SU-DHL-6 (cell line): ENCODE measurements at regions not wholly inside any gene's neighbourhood (a gene's known extent, or its start where the extent isn't known, plus 50 kb on each side); places are given as distances from the start of the nearest gene placed in this dataset.

Experiments
- H2AFZ ChIP-seq: fragments of 200-600 bp; sonication (generic); 2 replicates; pipeline ENCODE4 v1.6.1; 2014; ENCODE audit warnings: low read depth, mild to moderate bottlenecking, moderate library complexity, mixed read lengths, antibody characterized with exemption, low read length; ENCODE audit not compliant: severe bottlenecking
- H3F3A ChIP-seq: fragments of 200-600 bp; shearing (Covaris generic); 2 replicates; pipeline ENCODE4 v1.6.0; 2016; ENCODE audit warnings: antibody characterized with exemption, mild to moderate bottlenecking; ENCODE audit not compliant: insufficient read depth
- H3K27ac ChIP-seq: fragments of 200-600 bp; sonication (generic); 2 replicates; pipeline ENCODE4 v1.5.1; 2016; ENCODE audit warnings: low read depth, mild to moderate bottlenecking, low read length, moderate library complexity, mixed read lengths
- H3K27me3 ChIP-seq: fragments of 200-600 bp; sonication (generic), shearing (Covaris generic); 2 replicates; pipeline ENCODE4 v1.6.0; 2014; ENCODE audit warnings: mild to moderate bottlenecking, low read length
- H3K36me3 ChIP-seq: fragments of 200-600 bp; sonication (generic); 2 replicates; pipeline ENCODE4 v1.6.1; 2014; ENCODE audit warnings: mild to moderate bottlenecking, low read length, mixed read lengths
- H3K4me2 ChIP-seq: fragments of 300-600, 200-600 bp; shearing (Covaris generic), sonication (generic); 2 replicates; pipeline ENCODE4 v1.6.0; 2014; ENCODE audit warnings: low read length, low read depth, mild to moderate bottlenecking; ENCODE audit not compliant: poor library complexity, severe bottlenecking
- H3K4me3 ChIP-seq: fragments of 200-600 bp; sonication (generic); 2 replicates; pipeline ENCODE4 v1.5.1; 2014; ENCODE audit warnings: antibody characterized with exemption, low read length, mild to moderate bottlenecking, mixed read lengths; ENCODE audit not compliant: insufficient read depth, poor library complexity, severe bottlenecking
- H3K79me2 ChIP-seq: fragments of 200-600 bp; sonication (generic); 2 replicates; pipeline ENCODE4 v1.6.1; 2014; ENCODE audit warnings: mild to moderate bottlenecking, low read length, moderate library complexity; ENCODE audit not compliant: insufficient read depth
- H3K9ac ChIP-seq: fragments of 200-600 bp; sonication (generic); 2 replicates; pipeline ENCODE4 v1.7.0; 2014; ENCODE audit warnings: mild to moderate bottlenecking, low read length
- H3K9me2 ChIP-seq: fragments of 200-600 bp; sonication (generic); replicated peaks from 2 replicates; pipeline ENCODE4 v1.6.1; 2014; ENCODE audit warnings: low read length; ENCODE audit not compliant: insufficient read depth
- H3K9me3 ChIP-seq: fragments of 200-600 bp; sonication (generic); 2 replicates; pipeline ENCODE4 v1.6.1; 2014; ENCODE audit warnings: low read length, mixed read lengths; ENCODE audit not compliant: insufficient read depth
- H4K20me1 ChIP-seq: fragments of 200-600 bp; sonication (generic); 2 replicates; pipeline ENCODE4 v1.6.1; 2014; ENCODE audit warnings: low read depth, mild to moderate bottlenecking, antibody characterized with exemption, low read length, moderate library complexity, mixed read lengths
- EZH2phosphoT487 ChIP-seq: fragments of 200-600 bp; sonication (generic), shearing (Covaris generic); conservative IDR thresholded peaks from 2 replicates; pipeline ENCODE4 v1.6.1; 2018; ENCODE audit warnings: mild to moderate bottlenecking, antibody characterized with exemption, low read length, moderate library complexity, mixed read lengths
- TF ChIP-seq, protein P1 (sequence below): fragments of 200-600 bp; sonication (generic); IDR thresholded peaks from one replicate; pipeline ENCODE4 v1.5.1; 2017; ENCODE audit warnings: antibody characterized with exemption, mild to moderate bottlenecking, low read length, moderate library complexity; ENCODE audit not compliant: insufficient read depth, poor library complexity, severe bottlenecking

DNA sequence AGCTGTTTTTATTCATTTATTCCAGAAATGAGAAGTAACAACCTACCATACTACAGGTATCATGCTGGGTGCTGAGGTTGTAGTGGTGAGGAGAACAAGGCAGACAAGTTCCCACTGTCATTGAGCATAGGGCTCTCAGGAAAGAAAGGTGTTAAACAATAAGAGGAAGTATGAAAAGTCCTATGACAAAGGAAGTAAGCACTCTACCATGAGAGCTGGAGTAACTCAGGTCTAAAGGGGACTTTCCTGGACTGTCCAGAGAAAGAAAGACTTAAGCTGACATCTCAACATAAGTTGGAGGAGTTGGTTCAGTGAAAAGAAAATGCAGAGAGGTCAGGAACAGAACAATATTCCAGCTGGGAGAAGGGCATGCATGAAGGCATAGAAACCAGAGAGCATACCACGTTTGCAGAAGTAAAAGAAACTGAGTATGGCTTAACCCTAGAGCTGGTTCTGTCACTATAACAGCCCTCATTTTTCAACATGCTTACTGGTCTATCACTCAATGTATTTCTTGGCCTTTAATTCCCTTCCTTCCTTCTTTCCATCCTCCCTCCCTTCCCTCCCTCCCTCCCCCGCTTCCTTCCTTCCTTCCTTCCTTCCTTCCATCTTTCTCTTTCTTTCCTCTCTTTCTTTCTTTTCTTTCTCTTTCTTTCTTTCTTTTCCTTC lies 137.8 kb upstream of the BDNF start:
- no peak overlapping the region for H3K4me2 ChIP-seq
- H3K4me3 ChIP-seq: no peak overlapping the region
- H2AFZ ChIP-seq: no peak overlapping the region
- no peaks in the 10 kb centered on the region for H3K79me2 ChIP-seq
- no peak overlapping the region for H3K9ac ChIP-seq
- TF ChIP-seq EZH2phosphoT487: no peak
- TF ChIP-seq, protein P1, sequence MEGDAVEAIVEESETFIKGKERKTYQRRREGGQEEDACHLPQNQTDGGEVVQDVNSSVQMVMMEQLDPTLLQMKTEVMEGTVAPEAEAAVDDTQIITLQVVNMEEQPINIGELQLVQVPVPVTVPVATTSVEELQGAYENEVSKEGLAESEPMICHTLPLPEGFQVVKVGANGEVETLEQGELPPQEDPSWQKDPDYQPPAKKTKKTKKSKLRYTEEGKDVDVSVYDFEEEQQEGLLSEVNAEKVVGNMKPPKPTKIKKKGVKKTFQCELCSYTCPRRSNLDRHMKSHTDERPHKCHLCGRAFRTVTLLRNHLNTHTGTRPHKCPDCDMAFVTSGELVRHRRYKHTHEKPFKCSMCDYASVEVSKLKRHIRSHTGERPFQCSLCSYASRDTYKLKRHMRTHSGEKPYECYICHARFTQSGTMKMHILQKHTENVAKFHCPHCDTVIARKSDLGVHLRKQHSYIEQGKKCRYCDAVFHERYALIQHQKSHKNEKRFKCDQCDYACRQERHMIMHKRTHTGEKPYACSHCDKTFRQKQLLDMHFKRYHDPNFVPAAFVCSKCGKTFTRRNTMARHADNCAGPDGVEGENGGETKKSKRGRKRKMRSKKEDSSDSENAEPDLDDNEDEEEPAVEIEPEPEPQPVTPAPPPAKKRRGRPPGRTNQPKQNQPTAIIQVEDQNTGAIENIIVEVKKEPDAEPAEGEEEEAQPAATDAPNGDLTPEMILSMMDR: no peak
- H4K20me1 ChIP-seq: no peaks in the 10 kb centered on the region
- H3F3A ChIP-seq: no peaks in the 10 kb centered on the region
- H3K9me2 ChIP-seq: no peaks in the 10 kb centered on the region
- H3K36me3 ChIP-seq: no peaks in the 10 kb centered on the region
- H3K27me3 ChIP-seq: no peaks in the 10 kb centered on the region
- H3K9me3 ChIP-seq: no peaks in the 10 kb centered on the region
- no peak overlapping the region for H3K27ac ChIP-seq

DNA sequence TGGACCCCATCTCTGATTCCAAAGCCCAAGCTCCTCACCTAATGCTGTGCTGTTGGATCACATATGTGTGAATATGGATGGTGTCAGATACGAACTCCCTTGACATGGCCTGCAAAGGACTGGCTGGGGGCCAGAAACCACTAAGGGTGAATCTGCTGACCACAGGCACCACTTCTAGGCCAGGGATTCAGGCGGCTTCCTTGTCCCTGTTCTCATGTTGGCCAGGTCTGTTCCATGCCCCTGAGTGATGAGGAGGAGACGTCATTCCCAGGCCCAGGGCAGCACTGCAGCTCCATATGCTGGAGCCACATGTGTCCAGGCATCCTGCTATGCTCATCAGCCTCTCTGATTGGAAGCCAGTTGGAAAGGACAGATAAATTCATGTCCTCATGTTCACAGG lies 130.0 kb upstream of the BDNF start:
- no peaks in the 10 kb centered on the region for H3K9me2 ChIP-seq

DNA sequence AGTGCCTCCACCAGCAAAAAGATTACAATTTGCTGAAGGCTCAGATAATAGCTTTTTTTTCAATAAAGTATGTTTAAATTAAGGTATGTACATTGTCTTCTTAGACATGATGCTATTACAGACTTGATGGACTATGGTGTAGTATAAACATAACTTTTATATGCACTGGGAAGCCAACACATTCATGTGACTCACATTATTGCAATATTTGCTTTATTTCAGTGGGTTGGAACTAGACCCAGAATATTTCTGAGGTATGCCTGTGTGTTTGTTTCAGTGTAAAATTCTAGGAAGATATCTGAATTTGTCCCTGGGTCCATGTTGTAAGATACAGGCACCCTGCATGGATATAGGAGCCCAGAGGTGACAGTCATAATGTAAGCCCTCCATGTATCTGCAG lies 120.0 kb upstream of the BDNF start:
- H2AFZ ChIP-seq: no peak overlapping the region
- no peak overlapping the region for H3K27ac ChIP-seq
- H3K79me2 ChIP-seq: no peaks in the 10 kb centered on the region
- H3K9me2 ChIP-seq: no peaks in the 10 kb centered on the region
- no peaks in the 10 kb centered on the region for H4K20me1 ChIP-seq
- H3K4me2 ChIP-seq: no peak overlapping the region
- no peaks in the 10 kb centered on the region for H3K36me3 ChIP-seq
- no peaks in the 10 kb centered on the region for H3K27me3 ChIP-seq
- H3K9me3 ChIP-seq: no peaks in the 10 kb centered on the region
- TF ChIP-seq EZH2phosphoT487: no peak
- TF ChIP-seq, protein P1: no peak
- H3K4me3 ChIP-seq: no peak overlapping the region
- H3F3A ChIP-seq: no peaks in the 10 kb centered on the region
- H3K9ac ChIP-seq: no peak overlapping the region

More for the DNA sequence above, 130.0 kb upstream of the BDNF start:
- Histone ChIP-seq H2AFZ (no peak overlapping the region), H3K36me3 (no peaks in the 10 kb centered on the region), H3K9ac (no peak overlapping the region), H3F3A (no peaks in the 10 kb centered on the region), H3K4me2 (no peak overlapping the region), H3K4me3 (no peak overlapping the region), H3K27me3 (no peaks in the 10 kb centered on the region), H3K79me2 (no peaks in the 10 kb centered on the region), H4K20me1 (no peaks in the 10 kb centered on the region), H3K9me3 (no peaks in the 10 kb centered on the region), H3K27ac (no peak overlapping the region)
- no peak for TF ChIP-seq EZH2phosphoT487
- TF ChIP-seq, protein P1: no peak
